Bone marrow (tissue), 2 donors: ENCODE measurements at regions not wholly inside any gene's neighbourhood (a gene's known extent, or its start where the extent isn't known, plus 50 kb on each side); places are given as distances from the start of the nearest gene placed in this dataset.
"Not testable (repeated sequence)": the region's sequence is repeated elsewhere in the genome, so short reads cannot be mapped to it uniquely, and the experiment has no call there.

Experiments
- DNase-seq, 2 donors: peaks; one replicate each; lab custom pipeline; 2025; lab: John Stamatoyannopoulos, UW

GRCh38 chr1:4064150-4064889 is 164.2 kb upstream of the C1orf174 start:
- no peak for DNase-seq

GRCh38 chr1:4066860-4067599 is 167.0 kb upstream of the C1orf174 start:
- no peak for DNase-seq

DNA sequence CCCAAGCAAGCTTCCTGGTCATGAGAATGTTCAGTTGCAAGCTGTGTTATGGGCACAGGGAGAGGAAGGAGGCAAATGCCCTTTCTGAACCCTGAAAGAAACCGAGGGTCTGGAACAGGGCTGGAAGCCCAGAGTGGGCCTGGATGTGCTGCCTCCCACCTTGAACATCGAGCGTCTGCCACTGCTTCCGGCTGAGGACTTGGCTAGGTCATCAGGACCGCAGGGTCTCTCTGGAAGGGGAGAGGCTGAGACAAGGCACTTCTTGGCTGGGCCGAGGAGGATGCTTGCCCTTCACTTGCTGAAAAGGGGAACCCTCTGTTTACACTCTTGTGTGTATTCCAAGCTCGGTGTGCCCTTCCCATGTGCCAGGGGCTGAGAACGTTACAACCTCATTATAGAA is 168.0 kb upstream of the C1orf174 start:
- no peak for DNase-seq

- no peak for DNase-seq
Measured at GRCh38 chr1:4071653-4072052, 171.6 kb upstream of the C1orf174 start.

DNA sequence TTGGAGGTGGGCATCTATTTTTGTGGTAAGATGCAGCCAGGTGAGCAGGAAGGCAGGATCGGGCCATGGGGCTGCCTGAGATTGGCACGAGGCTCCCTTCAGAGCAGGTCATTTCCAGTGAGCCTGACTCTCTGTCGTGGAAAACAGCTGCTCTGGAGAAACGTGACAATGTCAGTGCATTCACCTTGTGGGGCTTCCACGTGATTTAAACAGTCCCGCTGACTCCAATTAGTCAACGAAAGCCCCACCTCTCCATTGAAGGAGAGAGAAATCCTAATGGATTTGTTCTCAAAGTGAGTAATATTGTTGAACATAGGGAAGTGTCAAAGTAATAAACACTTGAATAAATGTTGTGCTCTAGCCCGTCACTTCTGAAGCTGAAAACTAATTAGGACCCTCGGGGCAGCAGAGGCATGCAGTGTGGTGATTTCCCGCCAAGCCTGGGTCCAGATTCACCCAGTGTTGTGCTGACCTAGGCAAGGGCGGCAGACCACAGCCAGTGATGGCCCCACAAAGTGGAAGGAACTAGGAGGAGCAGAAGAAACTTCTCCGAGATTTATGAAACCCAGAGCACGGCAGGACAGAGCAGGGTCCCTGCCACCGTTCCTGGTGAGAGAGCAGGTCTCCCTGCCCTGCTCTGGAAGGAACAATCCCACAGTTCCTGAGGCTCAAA is 172.5 kb upstream of the C1orf174 start:
- DNase-seq: no peak

DNA sequence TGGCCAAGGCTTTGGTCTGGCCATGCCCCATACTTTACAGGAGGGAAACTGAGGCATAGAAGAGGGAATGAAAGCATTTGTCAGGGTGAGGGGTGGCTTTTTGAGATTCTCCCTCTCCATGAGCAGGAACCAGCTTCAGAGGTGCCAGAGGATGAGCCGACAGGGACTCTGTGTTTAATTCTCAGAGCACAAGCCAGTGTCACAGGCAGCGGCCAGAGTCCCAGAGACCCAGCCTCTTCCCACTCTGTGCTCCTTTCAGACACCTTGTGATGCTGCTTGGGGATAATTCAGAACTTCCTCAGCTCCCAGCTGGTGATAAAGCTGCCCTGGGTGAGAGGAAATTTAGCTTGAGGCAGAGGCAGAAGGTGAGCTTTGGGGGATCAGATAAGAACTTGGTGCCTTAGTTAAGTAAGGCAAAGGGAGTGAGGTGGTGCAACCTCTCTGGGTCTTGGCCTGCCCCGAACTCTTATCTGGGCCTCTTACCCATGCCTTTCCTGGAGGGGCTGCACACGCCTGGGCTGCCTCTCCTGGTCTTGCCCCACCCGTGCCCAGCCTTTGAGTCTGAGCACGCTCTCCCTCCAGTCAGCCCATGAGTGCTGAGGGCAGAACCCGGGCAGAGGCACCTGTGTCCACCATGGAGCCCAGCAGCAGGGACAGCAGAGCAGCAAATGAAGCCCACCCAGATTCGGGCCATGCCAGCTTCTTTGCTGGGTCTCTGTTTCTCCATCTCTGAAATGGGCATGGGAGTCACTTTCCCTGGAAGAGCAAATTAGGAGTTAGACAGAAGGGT is 175.6 kb upstream of the C1orf174 start:
- no peak for DNase-seq

- no peak for DNase-seq
Measured at GRCh38 chr1:4076346-4076745, 176.3 kb upstream of the C1orf174 start.

DNA sequence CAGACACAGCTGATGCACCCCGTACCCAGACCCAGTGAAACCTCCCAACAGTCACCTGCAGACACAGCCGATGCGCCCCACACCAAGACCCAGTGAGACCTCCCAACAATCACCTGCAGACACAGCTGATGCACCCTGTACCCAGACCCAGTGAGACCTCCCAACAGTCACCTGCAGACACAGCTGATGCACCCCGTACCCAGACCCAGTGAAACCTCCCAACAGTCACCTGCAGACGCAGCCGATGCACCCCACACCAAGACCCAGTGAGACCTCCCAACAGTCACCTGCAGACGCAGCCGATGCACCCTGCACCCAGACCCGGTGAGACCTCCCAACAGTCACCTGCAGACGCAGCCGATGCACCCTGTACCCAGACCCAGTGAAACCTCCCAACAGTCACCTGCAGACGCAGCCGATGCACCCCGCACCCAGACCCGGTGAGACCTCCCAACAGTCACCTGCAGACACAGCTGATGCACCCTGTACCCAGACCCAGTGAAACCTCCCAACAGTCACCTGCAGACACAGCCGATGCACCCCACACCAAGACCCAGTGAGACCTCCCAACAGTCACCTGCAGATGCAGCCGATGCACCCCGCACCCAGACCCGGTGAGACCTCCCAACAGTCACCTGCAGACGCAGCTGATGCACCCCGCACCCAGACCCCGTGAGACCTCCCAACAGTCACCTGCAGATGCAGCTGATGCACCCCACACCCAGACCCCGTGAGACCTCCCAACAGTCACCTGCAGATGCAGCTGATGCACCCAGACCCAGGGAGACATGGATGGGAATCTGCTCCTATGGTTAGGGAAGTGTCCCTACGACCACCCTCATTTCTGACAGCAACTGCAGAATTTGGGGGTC is 178.3 kb upstream of the C1orf174 start:
- not testable (repeated sequence) for DNase-seq

GRCh38 chr1:4079815-4080214 is 179.7 kb upstream of the C1orf174 start:
- no peak for DNase-seq

DNA sequence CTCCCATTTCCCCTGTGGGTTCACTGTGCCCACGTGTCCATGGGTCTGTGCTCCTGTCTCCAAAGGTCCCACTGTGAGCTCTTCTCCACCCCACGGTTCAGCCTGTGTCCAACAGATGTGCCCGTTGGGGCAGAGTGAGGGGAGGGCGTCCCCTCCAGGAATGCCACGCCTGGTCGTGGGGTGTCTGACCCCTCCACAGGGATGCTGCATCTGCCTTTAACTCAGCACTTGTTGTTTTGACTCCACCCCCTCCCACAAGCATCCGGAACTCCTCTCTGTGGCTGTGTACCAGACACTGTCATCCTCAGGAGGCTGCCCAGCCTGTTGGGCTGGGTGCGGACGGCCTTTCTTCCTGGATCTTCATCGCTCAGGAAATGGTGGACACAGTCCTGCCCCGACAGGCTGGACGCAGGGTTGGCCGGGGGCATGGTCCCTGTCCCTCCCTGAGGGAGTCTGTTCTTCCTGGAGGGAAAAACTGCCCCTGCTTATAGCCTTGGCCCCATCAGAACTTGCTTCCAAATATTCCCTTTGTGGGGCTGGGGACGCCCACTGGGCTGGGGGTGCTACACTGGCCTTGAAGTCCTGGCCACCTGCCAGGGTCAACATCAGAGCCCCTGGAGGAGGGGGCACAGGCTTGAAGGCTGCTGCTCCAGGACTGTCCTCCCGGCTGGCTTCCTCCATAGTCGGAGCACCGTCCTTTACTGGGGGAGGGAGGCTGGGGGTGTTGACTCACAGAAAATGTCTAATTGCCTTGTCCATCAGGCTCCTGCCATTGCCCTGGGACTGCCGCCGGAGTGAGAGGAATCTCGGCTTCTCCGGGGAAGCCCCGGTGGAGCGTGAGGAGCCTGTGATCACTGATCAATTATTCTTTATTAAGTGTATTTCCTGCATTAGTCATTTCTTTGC is 182.0 kb upstream of the C1orf174 start:
- no peak for DNase-seq

DNA sequence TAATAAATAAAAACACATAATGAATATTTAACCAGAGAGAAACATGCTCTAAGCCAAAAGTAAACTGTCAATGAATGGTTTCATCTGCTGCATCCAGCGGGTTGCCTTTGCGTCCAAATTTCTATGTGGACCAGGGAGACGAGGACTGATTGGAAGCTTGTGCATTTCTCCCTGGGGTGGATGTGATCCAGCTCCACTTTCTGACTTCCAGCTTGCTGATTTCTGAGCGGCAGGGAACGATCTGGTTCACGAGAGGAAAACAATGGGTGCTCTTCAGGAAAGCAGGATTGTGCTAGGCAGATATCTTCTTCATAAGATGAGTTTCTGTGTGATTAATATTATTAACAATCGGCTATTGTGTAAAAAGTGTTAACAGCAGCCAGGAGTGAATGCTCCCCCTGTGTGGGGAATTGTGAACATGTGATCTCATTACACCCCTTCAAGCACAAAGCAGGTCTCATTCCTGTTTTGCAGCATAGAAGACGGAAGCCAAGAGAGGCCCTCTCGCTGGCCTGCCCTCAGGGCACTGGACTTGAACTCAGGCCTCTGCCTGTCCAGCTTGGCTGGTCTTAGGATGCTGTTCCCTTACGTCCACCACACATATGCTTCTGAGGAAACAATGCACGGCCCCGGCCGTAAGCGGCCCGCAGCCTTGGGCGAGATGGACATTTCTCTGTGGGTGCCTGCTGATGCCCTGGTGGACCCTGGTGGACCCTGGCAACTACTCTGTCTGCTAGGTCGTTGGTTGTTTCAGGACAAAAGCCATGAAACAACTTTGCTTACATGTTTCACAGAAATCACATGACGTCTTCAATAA is 183.4 kb upstream of the C1orf174 start:
- DNase-seq: no peak

DNA sequence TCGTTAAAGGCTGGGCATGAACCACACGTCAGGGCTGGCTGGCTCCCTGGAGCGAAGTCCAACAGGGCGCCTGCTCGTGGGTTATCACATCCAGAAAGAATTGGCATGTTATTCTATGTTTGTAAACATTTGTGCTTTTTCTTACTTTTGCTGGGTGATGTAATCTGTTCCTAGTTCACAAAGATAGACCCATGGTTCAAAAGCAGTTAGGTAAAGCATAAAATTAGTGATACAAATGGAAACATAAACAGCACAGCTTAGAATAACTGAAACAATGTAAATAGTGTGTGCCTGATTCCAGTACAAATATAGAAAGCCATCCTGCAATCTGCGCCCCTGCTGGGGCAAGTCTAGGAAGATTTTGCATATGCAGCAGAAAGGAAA is 184.0 kb upstream of the C1orf174 start:
- DNase-seq: no peak

- DNase-seq: no peak
Measured at GRCh38 chr1:4084446-4084845, 184.4 kb upstream of the C1orf174 start.

DNA sequence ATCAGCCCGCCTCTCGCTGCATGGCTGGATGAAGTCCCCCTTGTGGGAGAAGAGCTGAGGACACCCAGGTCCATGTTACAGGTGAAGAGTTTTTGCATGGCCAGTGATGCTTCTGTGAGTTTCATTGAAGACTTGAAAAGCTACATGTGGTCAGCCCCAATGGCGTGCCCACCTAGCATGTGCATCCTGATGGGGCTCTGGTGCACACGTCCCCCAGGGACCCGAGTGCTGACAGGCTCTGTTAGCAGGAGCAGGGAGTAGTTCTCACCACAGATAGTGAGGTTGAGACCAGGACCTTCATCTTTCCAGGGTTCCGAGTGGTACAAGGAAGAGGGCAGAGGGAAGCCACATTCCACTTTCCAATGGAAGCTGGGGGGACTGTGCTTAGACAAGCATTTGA is 184.8 kb upstream of the C1orf174 start:
- no peak for DNase-seq

DNA sequence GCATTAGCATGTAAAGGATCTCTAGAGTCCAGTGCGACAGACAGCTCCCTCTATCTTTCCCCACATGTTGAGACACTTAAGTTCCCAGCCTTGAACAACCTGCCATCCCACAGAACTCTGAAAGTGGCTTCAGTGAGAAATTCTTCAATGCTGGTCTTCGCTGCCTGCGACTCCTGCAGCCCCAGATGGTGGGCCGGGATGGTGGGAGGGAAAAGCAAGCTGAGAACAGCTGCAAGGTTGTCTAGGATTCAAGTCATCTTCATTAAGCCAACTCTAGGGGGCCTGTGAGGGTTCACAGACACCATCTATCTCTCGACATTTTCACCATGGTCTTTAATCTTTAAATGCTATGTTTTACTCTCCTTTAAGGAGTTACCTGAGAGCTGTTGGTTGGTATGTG is 185.5 kb upstream of the C1orf174 start:
- DNase-seq: no peak

GRCh38 chr1:4086085-4086850 is 186.2 kb upstream of the C1orf174 start:
- DNase-seq: no peak

DNA sequence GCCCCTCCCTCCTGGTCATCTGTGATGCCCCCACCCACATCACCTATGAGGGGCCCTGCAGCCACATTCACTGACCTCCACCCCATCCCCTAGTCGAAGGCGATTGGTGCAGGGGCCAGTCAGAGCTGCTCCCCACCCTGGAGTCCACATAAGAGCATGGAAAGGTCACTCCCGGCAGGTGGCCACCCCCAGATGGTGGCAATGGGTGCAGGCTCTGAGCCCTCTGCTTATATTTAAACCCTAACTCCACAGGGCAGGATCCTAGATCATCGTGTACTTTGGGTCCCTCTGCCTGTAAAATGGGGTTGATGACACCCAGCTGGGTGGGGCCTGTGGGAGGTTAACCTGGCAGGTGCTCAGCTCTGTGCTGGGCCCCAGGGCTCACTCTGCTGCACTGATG is 186.8 kb upstream of the C1orf174 start:
- no peak for DNase-seq

GRCh38 chr1:4087530-4088420 is 187.7 kb upstream of the C1orf174 start:
- no peak for DNase-seq
